ENCODE measurements at regions not wholly inside any gene's neighbourhood (a gene's known extent, or its start where the extent isn't known, plus 50 kb on each side); places are given as distances from the start of the nearest gene placed in this dataset.

DNA sequence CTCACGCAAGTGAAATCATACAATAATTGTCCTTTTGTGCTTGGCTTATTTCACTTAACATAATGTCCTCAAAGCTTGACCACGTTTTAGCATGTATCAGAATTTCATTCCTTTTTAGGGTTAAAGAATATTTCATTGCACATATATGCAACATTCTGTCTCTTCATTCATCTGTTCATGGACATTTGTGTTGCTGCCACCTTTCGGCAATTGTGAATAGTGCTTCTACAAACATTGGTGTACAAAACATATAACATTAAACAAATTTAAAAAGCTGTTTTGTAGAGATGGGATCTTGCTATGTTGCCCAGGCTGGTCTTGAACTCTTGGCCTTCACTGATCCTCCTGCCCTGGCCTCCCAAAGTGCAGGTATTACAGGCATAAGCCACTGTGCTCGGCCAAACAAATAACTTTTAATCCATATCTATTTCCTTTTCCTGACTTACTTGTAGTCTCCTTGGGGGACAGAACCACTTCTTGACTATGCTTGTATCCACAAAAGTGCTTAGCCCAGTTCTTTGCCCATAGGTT lies 209.3 kb downstream of the SLC4A3 start:
- intact Hi-C loops (cut with DNase I) = no loop called here

DNA sequence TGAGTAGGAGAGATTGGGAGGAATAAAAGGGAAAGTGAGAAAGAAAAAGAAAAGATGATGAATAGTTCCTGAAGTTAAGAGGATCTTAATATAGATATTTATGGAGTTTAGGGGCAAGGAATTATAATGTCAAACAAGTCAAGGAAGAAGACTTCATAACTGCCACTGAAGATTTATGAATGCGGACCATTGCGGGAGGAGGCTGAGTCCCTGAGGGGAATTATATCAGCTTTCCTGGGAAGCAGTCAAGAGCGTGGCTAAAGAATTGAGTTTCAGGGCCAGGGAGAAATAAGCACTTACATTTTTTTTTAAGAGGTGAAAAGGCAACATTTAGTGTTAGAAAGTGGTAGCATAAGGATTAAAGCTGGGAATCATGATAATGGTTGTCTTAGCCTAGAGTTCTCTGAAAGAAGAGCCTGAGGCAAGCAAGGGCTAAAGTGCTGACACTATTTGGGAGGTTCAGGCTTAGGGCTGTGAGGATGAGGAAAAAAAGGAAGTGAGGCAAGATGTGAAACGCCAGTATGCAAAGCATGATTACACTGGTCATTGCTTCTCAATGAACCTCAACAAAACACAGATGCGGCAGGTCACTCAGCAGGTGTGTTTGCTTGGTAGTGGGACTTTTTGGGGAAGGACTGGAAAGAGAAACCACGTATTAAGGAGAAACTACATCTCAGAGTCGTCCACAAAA lies 217.1 kb downstream of the SLC4A3 start:
- intact Hi-C loops (cut with DNase I) = no loop called here
- 48 to 56% methylated on average over 7 of the region's 7 CpGs for WGBS, 2 donors

More for the DNA sequence above, 209.3 kb downstream of the SLC4A3 start:
- WGBS, 2 donors = 59 to 64% methylated on average over 4 of the region's 4 CpGs
- Histone ChIP-seq H3K9me3 (no peaks in the 10 kb centered on the region), H3K27me3 (peaks cover 0 to 6% (median 0%) of the 10 kb centered on the region in 4 donors), H3K4me1 (no peaks in the 10 kb centered on the region), H3K4me3 (no peak overlapping the region), H3K27ac (no peak overlapping the region), H3K36me3 (no peaks in the 10 kb centered on the region)
- TF ChIP-seq, protein P1, sequence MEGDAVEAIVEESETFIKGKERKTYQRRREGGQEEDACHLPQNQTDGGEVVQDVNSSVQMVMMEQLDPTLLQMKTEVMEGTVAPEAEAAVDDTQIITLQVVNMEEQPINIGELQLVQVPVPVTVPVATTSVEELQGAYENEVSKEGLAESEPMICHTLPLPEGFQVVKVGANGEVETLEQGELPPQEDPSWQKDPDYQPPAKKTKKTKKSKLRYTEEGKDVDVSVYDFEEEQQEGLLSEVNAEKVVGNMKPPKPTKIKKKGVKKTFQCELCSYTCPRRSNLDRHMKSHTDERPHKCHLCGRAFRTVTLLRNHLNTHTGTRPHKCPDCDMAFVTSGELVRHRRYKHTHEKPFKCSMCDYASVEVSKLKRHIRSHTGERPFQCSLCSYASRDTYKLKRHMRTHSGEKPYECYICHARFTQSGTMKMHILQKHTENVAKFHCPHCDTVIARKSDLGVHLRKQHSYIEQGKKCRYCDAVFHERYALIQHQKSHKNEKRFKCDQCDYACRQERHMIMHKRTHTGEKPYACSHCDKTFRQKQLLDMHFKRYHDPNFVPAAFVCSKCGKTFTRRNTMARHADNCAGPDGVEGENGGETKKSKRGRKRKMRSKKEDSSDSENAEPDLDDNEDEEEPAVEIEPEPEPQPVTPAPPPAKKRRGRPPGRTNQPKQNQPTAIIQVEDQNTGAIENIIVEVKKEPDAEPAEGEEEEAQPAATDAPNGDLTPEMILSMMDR (IDR thresholded peaks at IDR 0.05) = peak in 5 of 6 experiments; percentile 15 to 53 (median 31)
- no peak for TF ChIP-seq POLR2A (IDR thresholded peaks at IDR 0.05)
- no peak for DNase-seq

DNA sequence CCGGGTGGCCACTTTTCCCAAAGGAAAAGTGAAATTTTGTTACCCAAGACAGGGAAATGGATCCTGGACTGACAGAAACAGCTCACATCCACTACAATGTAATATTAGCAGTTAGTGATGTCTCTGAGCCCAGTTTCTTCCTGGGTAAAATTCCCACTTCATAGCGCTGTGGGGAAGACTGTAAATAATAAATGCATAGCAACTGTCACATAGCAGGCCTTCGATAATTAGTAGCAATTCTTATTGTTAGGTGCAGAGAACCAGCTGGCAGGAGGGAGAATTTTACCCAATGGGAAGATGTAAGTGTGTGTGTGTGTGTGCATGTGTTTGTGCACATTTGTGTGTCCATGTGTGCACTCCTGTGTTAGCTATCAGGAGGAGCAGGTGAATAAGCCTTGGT lies 221.5 kb downstream of the SLC4A3 start:
- DNase-seq = no peak
- H3K36me3 ChIP-seq = no peaks in the 10 kb centered on the region
- intact Hi-C loops (cut with DNase I) = no loop called here
- H3K4me3 ChIP-seq = no peak overlapping the region
- H3K27me3 ChIP-seq = peaks cover 0 to 57% (median 0%) of the 10 kb centered on the region in 4 donors
- peaks cover 0 to 12% (median 4%) of the 10 kb centered on the region in 3 donors for H3K4me1 ChIP-seq
- H3K27ac ChIP-seq = no peak overlapping the region
- 82 to 92% methylated on average over 3 of the region's 3 CpGs for WGBS, 2 donors
- TF ChIP-seq POLR2A (IDR thresholded peaks at IDR 0.05) = no peak
- TF ChIP-seq, protein P1 (IDR thresholded peaks at IDR 0.05) = no peak
- H3K9me3 ChIP-seq = no peaks in the 10 kb centered on the region

More for the DNA sequence above, 217.1 kb downstream of the SLC4A3 start:
- H3K4me1 ChIP-seq = no peaks in the 10 kb centered on the region
- H3K9me3 ChIP-seq = no peaks in the 10 kb centered on the region
- H3K36me3 ChIP-seq = no peaks in the 10 kb centered on the region
- H3K27ac ChIP-seq = no peak overlapping the region
- H3K4me3 ChIP-seq = no peak overlapping the region
- H3K27me3 ChIP-seq = peaks cover 0 to 32% (median 0%) of the 10 kb centered on the region in 4 donors
- no peak for DNase-seq
- TF ChIP-seq, protein P1 (IDR thresholded peaks at IDR 0.05) = no peak
- no peak for TF ChIP-seq POLR2A (IDR thresholded peaks at IDR 0.05)

DNA sequence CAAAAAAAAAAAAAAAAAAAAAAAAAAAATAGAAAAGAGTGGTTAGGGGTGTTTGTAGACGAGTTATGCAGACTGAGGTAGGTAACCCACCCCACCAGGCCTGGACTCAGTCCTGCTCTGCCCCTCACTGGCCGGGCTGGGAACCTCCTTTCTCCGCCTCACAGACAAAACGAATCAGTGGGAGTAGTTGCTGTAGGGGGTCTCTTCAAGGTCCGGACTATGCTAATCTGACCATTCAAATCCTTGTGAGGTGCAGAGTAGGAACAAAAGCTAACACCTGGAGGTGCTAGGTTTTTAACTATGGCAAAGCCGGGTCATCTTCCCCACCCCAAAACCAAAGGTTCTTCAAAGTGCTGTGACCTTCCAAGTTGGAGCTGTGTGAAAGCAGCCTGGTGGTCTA lies 223.7 kb downstream of the SLC4A3 start:
- WGBS, 2 donors = 64 to 66% methylated on average over 5 to 6 of the region's 6 CpGs
- DNase-seq = no peak
- TF ChIP-seq, protein P1 (IDR thresholded peaks at IDR 0.05) = no peak
- no peak for TF ChIP-seq POLR2A (IDR thresholded peaks at IDR 0.05)

DNA sequence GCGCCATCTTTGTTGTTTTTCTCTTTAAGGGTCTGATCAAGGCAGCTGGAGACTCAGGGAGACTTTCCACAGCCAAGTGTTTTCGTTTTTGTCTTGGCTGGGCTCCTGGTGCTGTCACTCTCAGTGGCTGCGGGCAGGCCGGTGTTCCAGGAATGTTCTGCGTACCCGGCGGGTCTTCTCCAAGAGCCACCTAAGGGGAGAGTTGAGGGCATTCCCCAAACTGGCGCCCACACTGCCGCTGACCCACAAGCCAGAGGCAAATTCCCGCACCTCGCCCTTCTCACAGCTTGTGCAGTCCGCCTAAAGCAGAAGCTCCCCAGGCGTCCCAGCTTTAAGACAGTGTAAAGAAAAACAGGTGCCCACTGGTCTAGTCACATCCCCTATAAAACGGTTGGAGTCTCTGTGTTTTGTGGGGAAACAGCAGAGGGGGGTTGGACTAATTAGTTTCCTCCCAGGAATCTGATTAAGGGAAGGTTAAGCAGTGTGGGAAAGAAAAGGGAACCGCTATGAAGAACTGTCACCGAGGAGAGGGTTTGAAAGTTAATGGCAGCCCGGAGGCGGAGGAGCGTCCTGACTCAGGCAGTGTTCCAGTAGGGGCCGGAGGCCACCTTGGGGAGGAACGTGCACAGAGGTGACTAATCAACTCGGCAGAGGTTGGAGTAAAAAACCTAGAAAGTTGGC lies 224.5 kb downstream of the SLC4A3 start:
- H3K4me1 ChIP-seq = peaks cover 0 to 12% (median 4%) of the 10 kb centered on the region in 3 donors
- no peak overlapping the region for H3K27ac ChIP-seq
- no peaks in the 10 kb centered on the region for H3K9me3 ChIP-seq
- H3K27me3 ChIP-seq = peaks cover 0 to 82% (median 0%) of the 10 kb centered on the region in 4 donors
- intact Hi-C loops (cut with DNase I) = no loop called here
- 13 to 14% methylated on average over 10 to 15 of the region's 22 CpGs for WGBS, 2 donors
- H3K36me3 ChIP-seq = no peaks in the 10 kb centered on the region
- TF ChIP-seq, protein P1 (IDR thresholded peaks at IDR 0.05) = no peak
- TF ChIP-seq POLR2A (IDR thresholded peaks at IDR 0.05) = no peak
- peak overlapping the region in 2 of 4 donors; percentile 3 to 41 for H3K4me3 ChIP-seq
- no peak for DNase-seq

More for the DNA sequence above, 223.7 kb downstream of the SLC4A3 start:
- Histone ChIP-seq H3K36me3 (no peaks in the 10 kb centered on the region), H3K4me3 (no peak overlapping the region), H3K9me3 (no peaks in the 10 kb centered on the region), H3K27ac (no peak overlapping the region), H3K4me1 (peaks cover 0 to 12% (median 4%) of the 10 kb centered on the region in 3 donors), H3K27me3 (peaks cover 0 to 76% (median 0%) of the 10 kb centered on the region in 4 donors)
- intact Hi-C loops (cut with DNase I) = no loop called here
